Right atrium auricular region (tissue), 2 donors: ENCODE measurements at regions not wholly inside any gene's neighbourhood (a gene's known extent, or its start where the extent isn't known, plus 50 kb on each side); places are given as distances from the start of the nearest gene placed in this dataset.

Source experiments
- DNase-seq: peaks from one replicate; pipeline ENCODE4 v3.0.0-alpha.2; 2019; ENCODE audit warnings: low spot score
- H3K27ac ChIP-seq, 2 donors: fragments of 200-600 bp; sonication (generic); 1 replicate in 1 of 2; 2 replicates in 1 of 2; pipeline ENCODE4 v1.5.1; 2016 to 2019
- H3K27me3 ChIP-seq, 2 donors: fragments of 200-600 bp; sonication (generic); one replicate each; pipeline versions ENCODE4 v1.5.1 to v1.6.0; 2017 to 2019
- H3K36me3 ChIP-seq: fragments of 200-600 bp; sonication (generic); one replicate; pipeline ENCODE4 v1.5.1; 2016
- H3K4me1 ChIP-seq, 2 donors: fragments of 200-600 bp; sonication (generic); one replicate each; pipeline versions ENCODE4 v1.5.1 to v1.6.0; 2017 to 2019
- H3K4me3 ChIP-seq, 2 donors: fragments of 200-600 bp; sonication (generic); 1 replicate in 1 of 2; 2 replicates in 1 of 2; pipeline ENCODE4 v1.5.1; 2017 to 2019; ENCODE audit warnings: mild to moderate bottlenecking in 1 of 2, moderate library complexity in 1 of 2
- H3K9me3 ChIP-seq, 2 donors: fragments of 200-600 bp; sonication (generic); one replicate each; pipeline ENCODE4 v1.5.1; 2019
- CTCF ChIP-seq, 2 donors: fragments of 200-600 bp; sonication (generic); IDR thresholded peaks; one replicate each; pipeline ENCODE4 v1.5.1; 2019; ENCODE audit warnings: antibody characterized with exemption in 2 of 2

GRCh38 chr6:148140772-148141557 lies 201.7 kb upstream of the SASH1 start:
- no peaks in the 10 kb centered on the region for H3K4me1 ChIP-seq
- H3K27ac ChIP-seq = no peak overlapping the region
- peaks cover 0 to 3% of the 10 kb centered on the region in 2 donors for H3K9me3 ChIP-seq
- TF ChIP-seq CTCF (IDR thresholded peaks at IDR 0.05) = no peak
- H3K36me3 ChIP-seq = no peaks in the 10 kb centered on the region
- H3K4me3 ChIP-seq = no peak overlapping the region
- H3K27me3 ChIP-seq = no peaks in the 10 kb centered on the region
- no peak for DNase-seq

GRCh38 chr6:148142821-148143220 lies 199.8 kb upstream of the SASH1 start:
- no peaks in the 10 kb centered on the region for H3K4me1 ChIP-seq
- H3K27me3 ChIP-seq = no peaks in the 10 kb centered on the region
- H3K27ac ChIP-seq = no peak overlapping the region
- no peak for DNase-seq
- H3K4me3 ChIP-seq = no peak overlapping the region
- H3K36me3 ChIP-seq = no peaks in the 10 kb centered on the region
- no peak for TF ChIP-seq CTCF (IDR thresholded peaks at IDR 0.05)
- peaks cover 0 to 1% of the 10 kb centered on the region in 2 donors for H3K9me3 ChIP-seq

GRCh38 chr6:148143771-148144170 lies 198.9 kb upstream of the SASH1 start:
- Histone ChIP-seq H3K36me3 (no peaks in the 10 kb centered on the region), H3K27me3 (no peaks in the 10 kb centered on the region), H3K4me1 (no peaks in the 10 kb centered on the region), H3K9me3 (no peaks in the 10 kb centered on the region), H3K27ac (no peak overlapping the region), H3K4me3 (no peak overlapping the region)
- TF ChIP-seq CTCF (IDR thresholded peaks at IDR 0.05) = no peak
- DNase-seq = no peak

- TF ChIP-seq CTCF (IDR thresholded peaks at IDR 0.05) = peak; percentile 84 to 88
- Histone ChIP-seq H3K27me3 (no peaks in the 10 kb centered on the region), H3K36me3 (no peaks in the 10 kb centered on the region), H3K4me1 (no peaks in the 10 kb centered on the region), H3K27ac (no peak overlapping the region), H3K9me3 (no peaks in the 10 kb centered on the region), H3K4me3 (no peak overlapping the region)
- peak; percentile 70 for DNase-seq
Measured at GRCh38 chr6:148144917-148145521, 197.6 kb upstream of the SASH1 start.

- no peak for TF ChIP-seq CTCF (IDR thresholded peaks at IDR 0.05)
- H3K9me3 ChIP-seq = no peaks in the 10 kb centered on the region
Measured at GRCh38 chr6:148146717-148147462, 195.7 kb upstream of the SASH1 start.

More at GRCh38 chr6:148146717-148147462, 195.7 kb upstream of the SASH1 start:
- Histone ChIP-seq H3K27ac (no peak overlapping the region), H3K27me3 (no peaks in the 10 kb centered on the region), H3K36me3 (no peaks in the 10 kb centered on the region), H3K4me3 (no peak overlapping the region), H3K4me1 (no peaks in the 10 kb centered on the region)
- DNase-seq = no peak
